Liver (tissue), 3 donors: ENCODE measurements at regions not wholly inside any gene's neighbourhood (a gene's known extent, or its start where the extent isn't known, plus 50 kb on each side); places are given as distances from the start of the nearest gene placed in this dataset.

ENCODE experiments used
- CTCF ChIP-seq: fragments of 150-350 bp; IDR thresholded peaks from 2 replicates; pipeline ENCODE4 v1.5.1; 2017; ENCODE audit warnings: improper control_type of control experiment, low read depth, low read length; ENCODE audit not compliant: missing input control
- JUND ChIP-seq, 2 donors: IDR thresholded peaks; 2 replicates each; pipeline ENCODE4 v1.6.1; 2016; ENCODE audit warnings: antibody characterized with exemption in 2 of 2
- NR2F2 ChIP-seq: IDR thresholded peaks from 2 replicates; pipeline ENCODE4 v1.6.1; 2016; ENCODE audit warnings: antibody characterized with exemption
- RAD21 ChIP-seq, 2 donors: IDR thresholded peaks; 2 replicates each; pipeline ENCODE4 v1.6.1; 2016; ENCODE audit warnings: antibody characterized with exemption in 2 of 2, mild to moderate bottlenecking in 2 of 2
- REST ChIP-seq: IDR thresholded peaks from 2 replicates; pipeline ENCODE4 v1.6.1; 2016; ENCODE audit warnings: antibody characterized with exemption, mild to moderate bottlenecking
- RXRA ChIP-seq, 2 donors: IDR thresholded peaks; 2 replicates each; pipeline ENCODE4 v1.6.1; 2017 to 2018; ENCODE audit warnings: antibody characterized with exemption in 2 of 2, mild to moderate bottlenecking in 1 of 2
- SP1 ChIP-seq: IDR thresholded peaks from 2 replicates; pipeline ENCODE4 v1.6.1; 2018; ENCODE audit warnings: antibody characterized with exemption, mild to moderate bottlenecking
- YY1 ChIP-seq: IDR thresholded peaks from 2 replicates; pipeline ENCODE4 v1.6.1; 2016; ENCODE audit warnings: antibody characterized with exemption, mild to moderate bottlenecking
- ZBTB33 ChIP-seq: IDR thresholded peaks from 2 replicates; pipeline ENCODE4 v1.6.1; 2016; ENCODE audit warnings: antibody characterized with exemption
- donor health status: healthy.
- donor health status: healthy.

- TF ChIP-seq CTCF, result no peak
- no peak for TF ChIP-seq REST
- TF ChIP-seq ZBTB33, result no peak
- TF ChIP-seq SP1, result no peak
- no peak for TF ChIP-seq YY1
- no peak for TF ChIP-seq RAD21 (IDR thresholded peaks at IDR 0.05)
- TF ChIP-seq NR2F2, result no peak
- no peak for TF ChIP-seq JUND (IDR thresholded peaks at IDR 0.05)
- no peak for TF ChIP-seq RXRA (IDR thresholded peaks at IDR 0.05)
Observed at GRCh38 chr18:56197241-56197859, 441.0 kb downstream of the TXNL1 start.
